Mesendoderm (in vitro differentiated cells): ENCODE measurements at regions not wholly inside any gene's neighbourhood (a gene's known extent, or its start where the extent isn't known, plus 50 kb on each side); places are given as distances from the start of the nearest gene placed in this dataset.

Experiments
- DNase-seq: peaks from one replicate; pipeline ENCODE4 v3.0.0; 2013
- H2AK5ac ChIP-seq: 2 replicates; pipeline ENCODE4 v1.6.1; 2013; ENCODE audit warnings: low read length, inconsistent platforms
- H2BK120ac ChIP-seq: 2 replicates; pipeline ENCODE4 v1.6.1; 2013; ENCODE audit warnings: low read depth, mild to moderate bottlenecking, low read length, moderate library complexity, mixed read lengths
- H2BK15ac ChIP-seq: replicated peaks from 2 replicates; pipeline ENCODE4 v1.6.1; 2013; ENCODE audit warnings: low read depth, mild to moderate bottlenecking, moderate library complexity
- H2BK5ac ChIP-seq: 2 replicates; pipeline ENCODE4 v1.6.1; 2013; ENCODE audit warnings: low read length, inconsistent platforms
- H3K18ac ChIP-seq: 2 replicates; pipeline ENCODE4 v1.6.1; 2013; ENCODE audit warnings: mild to moderate bottlenecking, low read length, mixed read lengths
- H3K23ac ChIP-seq: one replicate; pipeline ENCODE4 v1.6.1; 2013; ENCODE audit warnings: low read length
- H3K27ac ChIP-seq: 2 replicates; pipeline ENCODE4 v1.5.1; 2013; ENCODE audit warnings: low read depth, mild to moderate bottlenecking, inconsistent platforms, low read length, moderate library complexity
- H3K27me3 ChIP-seq: 2 replicates; pipeline ENCODE4 v1.6.1; 2013; ENCODE audit warnings: low read length, control low read depth, mild to moderate bottlenecking, inconsistent platforms; ENCODE audit not compliant: insufficient read depth, poor library complexity
- H3K36me3 ChIP-seq: 2 replicates; pipeline ENCODE4 v1.6.1; 2013; ENCODE audit warnings: low read length, inconsistent platforms; ENCODE audit not compliant: control insufficient read depth, insufficient read depth
- H3K4ac ChIP-seq: one replicate; pipeline ENCODE4 v1.6.1; 2013; ENCODE audit warnings: low read depth, mild to moderate bottlenecking, low read length, moderate library complexity
- H3K4me1 ChIP-seq: 2 replicates; pipeline ENCODE4 v1.6.1; 2013; ENCODE audit warnings: low read depth, low read length, inconsistent platforms; ENCODE audit not compliant: control insufficient read depth
- H3K4me2 ChIP-seq: 2 replicates; pipeline ENCODE4 v1.6.1; 2013; ENCODE audit warnings: low read length
- H3K4me3 ChIP-seq: 2 replicates; pipeline ENCODE4 v1.5.1; 2013; ENCODE audit warnings: mild to moderate bottlenecking, low read length
- H3K56ac ChIP-seq: one replicate; pipeline ENCODE4 v1.6.1; 2013; ENCODE audit warnings: low read length
- H3K79me1 ChIP-seq: 2 replicates; pipeline ENCODE4 v1.6.1; 2013; ENCODE audit warnings: low read length, inconsistent platforms
- H3K79me2 ChIP-seq: 2 replicates; pipeline ENCODE4 v1.6.1; 2013; ENCODE audit warnings: mild to moderate bottlenecking, low read length; ENCODE audit not compliant: control insufficient read depth, insufficient read depth
- H3K9ac ChIP-seq: 2 replicates; pipeline ENCODE4 v1.6.1; 2013; ENCODE audit warnings: low read length, inconsistent platforms
- H4K5ac ChIP-seq: one replicate; pipeline ENCODE4 v1.6.1; 2013; ENCODE audit warnings: low read length
- H4K8ac ChIP-seq: one replicate; pipeline ENCODE4 v1.6.1; 2013; ENCODE audit warnings: low read depth, mild to moderate bottlenecking, control low read depth, low read length, moderate library complexity
- WGBS: extraction: QIAGEN DNeasy Blood & Tissue Kit; methylation state at CpG from one replicate; pipeline ENCODE4 v1.1.7; 2013; ENCODE audit warnings: low lambda C conversion rate, missing lambda C conversion rate; ENCODE audit not compliant: insufficient coverage; ENCODE audit errors: extremely low coverage; 5-methylcytosine and 5-hydroxymethylcytosine counted together

- no CpG with 5 or more reads among the region's 4 CpGs for WGBS
- Histone ChIP-seq H4K5ac (no peak overlapping the region), H3K27me3 (no peaks in the 10 kb centered on the region), H3K79me1 (no peaks in the 10 kb centered on the region), H2BK120ac (no peak overlapping the region), H3K56ac (no peak overlapping the region), H3K4me2 (no peak overlapping the region), H4K8ac (no peak overlapping the region), H3K4me3 (no peak overlapping the region), H3K23ac (no peak overlapping the region), H3K9ac (no peak overlapping the region), H2BK5ac (no peak overlapping the region), H3K27ac (no peak overlapping the region), H3K36me3 (no peaks in the 10 kb centered on the region), H2AK5ac (no peak overlapping the region), H3K79me2 (no peaks in the 10 kb centered on the region), H2BK15ac (no peak overlapping the region), H3K4me1 (no peaks in the 10 kb centered on the region), H3K4ac (no peak overlapping the region), H3K18ac (no peak overlapping the region)
- no peak for DNase-seq
Measured at GRCh38 chr7:8354503-8354902, 78.9 kb upstream of the NXPH1 start.

GRCh38 chr7:8356071-8356470, 77.3 kb upstream of the NXPH1 start:
- Histone ChIP-seq H3K79me1 (no peaks in the 10 kb centered on the region), H4K5ac (no peak overlapping the region), H3K56ac (no peak overlapping the region), H3K36me3 (no peaks in the 10 kb centered on the region), H3K4me3 (no peak overlapping the region), H3K27me3 (no peaks in the 10 kb centered on the region), H2BK5ac (no peak overlapping the region), H3K23ac (no peak overlapping the region), H3K4ac (no peak overlapping the region), H2BK15ac (no peak overlapping the region), H4K8ac (no peak overlapping the region), H3K79me2 (no peaks in the 10 kb centered on the region), H3K27ac (no peak overlapping the region), H3K4me1 (peaks cover 3% of the 10 kb centered on the region), H2BK120ac (no peak overlapping the region), H3K9ac (no peak overlapping the region), H2AK5ac (no peak overlapping the region), H3K4me2 (no peak overlapping the region), H3K18ac (no peak overlapping the region)
- no peak for DNase-seq
- WGBS: no CpG with 5 or more reads among the region's 3 CpGs

GRCh38 chr7:8357536-8357935, 75.9 kb upstream of the NXPH1 start:
- Histone ChIP-seq H3K79me1 (no peaks in the 10 kb centered on the region), H4K8ac (no peak overlapping the region), H3K4ac (no peak overlapping the region), H3K9ac (no peak overlapping the region), H3K27ac (no peak overlapping the region), H3K27me3 (no peaks in the 10 kb centered on the region), H2BK120ac (no peak overlapping the region), H3K79me2 (no peaks in the 10 kb centered on the region), H3K18ac (no peak overlapping the region), H2BK5ac (no peak overlapping the region), H2AK5ac (no peak overlapping the region), H3K36me3 (no peaks in the 10 kb centered on the region), H3K4me3 (no peak overlapping the region), H3K56ac (no peak overlapping the region), H3K4me1 (peaks cover 7% of the 10 kb centered on the region), H2BK15ac (no peak overlapping the region), H3K4me2 (no peak overlapping the region), H4K5ac (no peak overlapping the region), H3K23ac (no peak overlapping the region)
- WGBS: no CpG with 5 or more reads among the region's 2 CpGs
- no peak for DNase-seq

GRCh38 chr7:8360564-8361153, 72.8 kb upstream of the NXPH1 start:
- Histone ChIP-seq H3K27ac (no peak overlapping the region), H3K18ac (no peak overlapping the region), H3K23ac (no peak overlapping the region), H4K5ac (no peak overlapping the region), H2BK15ac (no peak overlapping the region), H3K79me1 (no peaks in the 10 kb centered on the region), H3K56ac (peak overlapping the region; percentile 17), H3K4ac (no peak overlapping the region), H3K79me2 (no peaks in the 10 kb centered on the region), H3K27me3 (no peaks in the 10 kb centered on the region), H3K4me2 (no peak overlapping the region), H3K4me3 (no peak overlapping the region), H3K4me1 (peaks cover 8% of the 10 kb centered on the region), H4K8ac (no peak overlapping the region), H3K36me3 (no peaks in the 10 kb centered on the region), H2AK5ac (no peak overlapping the region), H2BK5ac (no peak overlapping the region), H3K9ac (no peak overlapping the region), H2BK120ac (no peak overlapping the region)
- no peak for DNase-seq
- WGBS: no CpG with 5 or more reads among the region's 1 CpG

- H2BK120ac ChIP-seq: no peak overlapping the region
- no peaks in the 10 kb centered on the region for H3K79me1 ChIP-seq
- no peaks in the 10 kb centered on the region for H3K79me2 ChIP-seq
- no peak overlapping the region for H3K4me3 ChIP-seq
- H3K4ac ChIP-seq: no peak overlapping the region
- H3K4me2 ChIP-seq: no peak overlapping the region
- no peak overlapping the region for H4K8ac ChIP-seq
- H3K27me3 ChIP-seq: no peaks in the 10 kb centered on the region
- H2AK5ac ChIP-seq: no peak overlapping the region
- H3K27ac ChIP-seq: no peak overlapping the region
- DNase-seq: peak; percentile 21
- peaks cover 8% of the 10 kb centered on the region for H3K4me1 ChIP-seq
- H2BK15ac ChIP-seq: no peak overlapping the region
- no peak overlapping the region for H2BK5ac ChIP-seq
- H3K36me3 ChIP-seq: no peaks in the 10 kb centered on the region
- no peak overlapping the region for H3K56ac ChIP-seq
- H3K9ac ChIP-seq: no peak overlapping the region
- H3K23ac ChIP-seq: no peak overlapping the region
- no peak overlapping the region for H4K5ac ChIP-seq
- no peak overlapping the region for H3K18ac ChIP-seq
- no CpG with 5 or more reads among the region's 5 CpGs for WGBS
Measured at GRCh38 chr7:8362723-8363369, 70.6 kb upstream of the NXPH1 start.
